CD4-positive, alpha-beta T cell treated with Interleukin-4 for 4 hours (primary cell): ENCODE measurements at regions not wholly inside any gene's neighbourhood (a gene's known extent, or its start where the extent isn't known, plus 50 kb on each side); places are given as distances from the start of the nearest gene placed in this dataset.

Experiments used
- DNase-seq: peaks from one replicate; pipeline ENCODE4 v3.0.0-alpha.2; 2020

DNA sequence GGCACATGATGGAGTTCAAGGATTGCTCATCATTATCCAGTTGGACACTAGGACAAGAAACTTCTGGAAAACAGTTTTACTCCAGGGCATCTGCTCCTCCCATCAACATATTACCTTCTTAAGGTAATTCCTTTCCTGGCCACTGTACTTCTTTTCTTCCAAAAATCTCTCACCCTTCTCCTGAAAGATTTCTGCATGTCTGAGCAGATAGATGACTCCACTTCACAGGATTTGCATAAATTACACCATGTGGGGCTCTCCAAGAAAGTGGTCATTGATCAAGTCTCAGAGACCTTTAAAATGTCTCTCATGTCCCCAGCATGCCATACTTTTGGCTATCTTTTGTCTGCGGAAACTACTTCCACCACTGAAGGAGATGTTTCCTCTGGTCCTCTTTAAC, 103.2 kb upstream of the TNFAIP3 start:
- DNase-seq: no peak

DNA sequence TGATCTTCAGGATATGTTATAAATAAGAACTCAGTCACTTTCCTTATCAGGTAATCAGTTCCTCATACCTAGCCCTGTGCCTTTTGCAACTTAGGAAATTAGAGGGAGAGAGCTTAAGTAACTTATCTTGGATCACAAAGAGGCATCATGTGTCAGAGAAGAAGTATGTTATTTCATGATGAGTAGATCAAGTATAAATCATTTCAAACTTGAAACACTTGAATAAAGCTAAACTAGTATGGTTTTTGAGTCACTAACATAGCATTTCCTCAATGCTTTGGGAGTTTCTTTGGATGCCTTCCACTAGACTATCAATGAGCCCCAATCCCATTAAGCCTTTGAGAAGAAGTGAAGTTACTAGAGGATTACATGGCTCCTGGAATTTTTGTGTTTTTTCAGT, 102.6 kb upstream of the TNFAIP3 start:
- no peak for DNase-seq

DNA sequence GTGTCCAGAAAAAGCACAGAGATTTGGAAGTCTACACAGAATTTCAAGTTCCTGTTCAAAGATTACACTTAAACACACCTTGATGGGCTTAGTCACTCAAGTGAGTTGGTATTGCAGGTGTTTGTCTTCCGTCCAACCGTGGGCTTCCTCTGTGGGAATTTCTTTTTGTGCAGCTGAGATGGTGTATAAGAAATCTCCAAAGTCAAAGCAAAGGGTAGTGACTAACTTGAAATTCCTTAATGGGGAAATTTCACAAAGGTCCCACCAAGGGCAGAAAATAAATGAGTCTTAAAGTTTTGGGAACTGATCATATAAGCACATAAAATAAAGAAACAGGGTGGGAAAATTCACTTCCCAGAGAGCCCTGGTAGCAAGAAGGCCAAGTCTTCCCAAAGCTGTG, 102.0 kb upstream of the TNFAIP3 start:
- no peak for DNase-seq

GRCh38 chr6:137766596-137767370, 100.3 kb upstream of the TNFAIP3 start:
- DNase-seq: no peak

GRCh38 chr6:137767465-137767864, 99.6 kb upstream of the TNFAIP3 start:
- DNase-seq: no peak

DNA sequence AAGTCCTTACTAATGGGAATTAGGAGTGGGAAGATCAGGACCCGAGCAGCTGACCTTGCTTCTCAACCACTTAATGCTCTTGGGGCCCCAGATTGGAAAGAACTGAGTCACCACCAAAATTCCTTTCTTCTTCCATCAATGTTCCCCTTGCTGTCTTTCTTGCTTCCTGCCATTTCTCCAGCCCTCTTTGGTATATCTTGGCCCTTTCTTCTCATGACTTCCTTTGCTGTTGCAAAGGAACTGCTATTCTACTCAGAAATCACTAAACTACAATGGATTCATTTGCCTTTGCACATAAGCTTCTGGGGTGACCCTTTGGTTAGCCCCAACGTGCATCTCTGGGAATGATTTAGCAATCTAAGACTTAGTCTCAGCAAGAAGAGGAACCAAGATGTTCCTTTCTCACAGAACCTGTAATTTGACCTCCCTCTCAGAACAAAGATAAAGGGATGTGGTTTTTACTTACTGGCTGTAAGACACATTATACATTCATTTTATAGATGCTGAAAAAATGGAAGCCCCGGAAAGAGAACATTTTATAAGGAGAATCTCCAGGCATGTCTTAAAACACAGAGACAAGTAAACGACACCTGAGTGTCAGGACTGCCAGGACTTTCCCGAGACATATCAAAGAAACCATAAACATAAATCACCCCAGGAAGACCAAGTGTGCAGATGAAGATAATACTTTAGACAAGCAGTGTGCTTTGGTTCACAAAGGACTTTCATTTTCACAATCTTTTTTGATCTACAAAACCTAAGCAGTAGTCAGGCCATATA, 99.0 kb upstream of the TNFAIP3 start:
- DNase-seq: peak; percentile 39

DNA sequence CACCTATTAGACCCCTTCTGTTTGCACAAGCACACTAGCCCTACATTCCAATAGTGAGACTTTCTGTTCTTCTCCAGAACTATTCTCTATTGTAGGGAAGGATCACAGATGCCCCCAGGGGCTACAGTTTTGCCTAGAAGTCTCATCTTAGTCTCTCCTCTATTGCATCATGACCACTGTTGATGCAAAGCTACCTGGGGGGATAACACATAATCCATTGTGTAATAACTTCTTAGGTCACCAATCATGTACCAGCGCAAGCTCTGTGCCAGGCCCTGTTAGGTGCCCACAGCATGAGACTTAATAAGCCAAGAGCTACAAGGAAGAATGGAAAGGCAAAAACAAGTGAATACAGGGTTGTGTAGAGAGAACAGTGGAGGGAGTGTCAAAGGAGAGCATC, 98.1 kb upstream of the TNFAIP3 start:
- DNase-seq: no peak

DNA sequence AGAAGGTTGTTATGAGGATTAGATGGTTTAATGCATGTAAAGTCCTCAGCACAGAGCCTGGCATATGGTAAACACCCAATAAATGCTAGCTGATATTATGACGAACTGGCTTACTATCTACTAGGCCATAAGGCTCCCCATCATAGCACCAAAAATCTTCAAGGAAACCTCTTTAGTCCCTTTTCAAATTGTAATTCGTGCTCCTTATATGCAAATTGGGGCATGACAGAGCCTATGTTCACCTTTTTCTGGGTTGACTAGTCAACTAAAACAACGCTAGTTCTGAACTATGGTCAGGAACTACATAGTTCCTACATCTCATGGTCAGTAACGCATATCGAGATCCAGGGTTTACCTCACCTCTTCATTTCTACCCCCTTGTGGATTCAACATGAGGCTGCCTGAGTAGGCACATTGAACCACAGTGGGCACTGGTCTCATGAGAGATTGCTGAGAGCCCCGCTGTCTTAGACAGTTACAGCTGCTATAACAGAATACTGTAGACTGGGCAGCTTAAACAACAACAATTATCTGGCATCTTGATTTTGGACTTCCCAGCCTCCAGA, 97.2 kb upstream of the TNFAIP3 start:
- no peak for DNase-seq

- DNase-seq: no peak
These were observed 94.4 kb upstream of the TNFAIP3 start for GRCh38 chr6:137772541-137773250.

GRCh38 chr6:137775227-137775626, 91.8 kb upstream of the TNFAIP3 start:
- no peak for DNase-seq

DNA sequence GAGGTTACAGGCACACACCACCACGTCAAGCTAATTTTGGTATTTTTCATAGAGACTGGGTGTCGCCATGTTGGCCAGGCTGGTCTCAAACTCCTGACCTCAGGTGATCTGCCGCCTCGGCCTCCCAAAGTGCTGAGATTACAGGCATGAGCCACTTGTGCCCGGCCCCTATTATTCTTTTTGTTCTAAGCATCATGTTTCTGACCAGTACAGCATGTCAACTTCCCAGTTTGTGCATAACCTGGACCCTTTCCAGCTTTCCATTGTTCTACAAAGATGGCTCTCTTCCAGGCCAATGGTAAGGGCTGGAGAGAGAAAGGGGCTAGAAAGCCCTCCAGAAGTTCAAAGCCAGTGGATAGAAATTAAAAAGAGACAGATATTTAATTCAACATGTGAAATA, 91.3 kb upstream of the TNFAIP3 start:
- no peak for DNase-seq

DNA sequence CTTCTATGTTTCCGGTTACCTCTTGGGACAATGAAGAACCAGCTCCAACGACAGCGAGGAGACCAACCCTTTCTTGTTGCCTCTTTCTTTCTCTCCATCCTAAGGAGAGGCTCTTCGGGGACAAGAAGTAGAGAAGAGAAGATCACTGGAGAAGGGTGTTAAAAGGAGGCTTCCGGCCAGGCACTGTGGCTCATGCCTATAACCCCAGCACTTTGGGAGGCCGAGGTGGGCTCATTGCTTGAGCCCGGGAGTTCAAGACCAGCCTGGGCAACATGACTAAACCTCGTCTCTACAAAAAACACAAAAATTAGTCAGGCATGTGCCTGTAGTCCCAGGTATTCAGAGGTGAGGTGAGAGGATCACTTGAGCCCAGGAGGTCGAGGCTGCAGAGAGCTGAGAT, 90.8 kb upstream of the TNFAIP3 start:
- DNase-seq: no peak

- no peak for DNase-seq
These were observed 90.0 kb upstream of the TNFAIP3 start for GRCh38 chr6:137776786-137777686.

GRCh38 chr6:137777687-137778075, 89.4 kb upstream of the TNFAIP3 start:
- DNase-seq: no peak

- DNase-seq: no peak
These were observed 87.1 kb upstream of the TNFAIP3 start for GRCh38 chr6:137779982-137780381.

- DNase-seq: no peak
These were observed 86.5 kb upstream of the TNFAIP3 start for GRCh38 chr6:137780447-137781034.

DNA sequence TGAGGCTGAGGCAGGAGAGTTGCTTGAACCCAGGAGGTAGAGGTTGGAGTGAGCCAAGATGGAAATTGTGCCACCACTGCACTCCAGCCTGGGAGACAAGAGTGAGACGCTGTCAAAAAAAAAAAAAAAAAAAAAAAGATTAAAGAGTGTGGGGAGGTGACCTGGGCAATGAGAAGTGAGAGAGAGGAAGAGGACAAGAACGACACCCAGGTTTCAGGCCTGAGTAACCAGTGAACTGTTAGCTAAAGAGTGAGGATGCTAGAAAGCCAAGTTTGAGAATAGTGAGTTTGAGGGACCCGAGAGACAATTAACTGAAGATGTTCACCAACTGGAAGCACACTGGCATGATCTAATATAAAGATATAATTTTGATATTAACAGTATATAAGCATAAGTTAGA, 85.4 kb upstream of the TNFAIP3 start:
- no peak for DNase-seq

DNA sequence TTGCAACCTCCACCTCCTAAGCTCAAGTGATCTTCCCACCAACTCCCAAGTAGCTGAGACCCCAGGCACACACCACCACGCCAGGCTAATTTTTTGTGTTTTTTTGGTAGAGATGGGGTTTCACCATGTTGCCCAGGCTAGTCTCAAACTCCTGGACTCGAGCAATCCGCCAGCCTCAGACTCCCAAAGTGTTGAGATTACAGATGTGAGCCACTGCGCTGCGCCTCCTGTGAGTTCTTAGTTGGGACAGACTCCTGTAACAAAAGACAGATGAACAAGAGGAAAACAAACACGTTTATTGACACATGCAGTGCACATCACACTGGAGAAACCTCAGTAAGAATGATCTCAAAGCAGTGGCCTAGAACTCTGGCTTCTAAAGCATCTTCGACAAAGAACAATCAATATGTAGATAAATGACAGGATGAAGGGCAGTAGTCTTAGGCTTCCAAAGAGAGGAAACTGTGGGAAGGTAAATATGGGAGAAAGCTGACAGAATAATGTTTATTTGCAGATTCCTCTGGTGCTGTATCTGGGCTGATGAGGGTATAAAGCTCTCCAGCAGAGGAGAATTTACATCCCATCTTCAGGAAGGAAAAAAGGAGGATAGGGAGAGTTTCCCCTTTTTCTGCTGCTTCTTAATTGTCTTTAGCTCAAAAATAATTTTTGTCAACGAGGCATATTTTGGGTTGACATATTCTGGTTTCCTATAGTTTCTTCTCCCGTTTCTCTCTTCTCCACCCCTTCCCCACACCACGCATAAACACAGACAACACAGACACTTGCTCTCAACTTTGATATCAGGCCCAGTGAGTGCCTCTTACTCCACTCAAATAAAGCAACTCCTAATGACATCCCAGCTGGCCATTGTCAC, 84.7 kb upstream of the TNFAIP3 start:
- no peak for DNase-seq

DNA sequence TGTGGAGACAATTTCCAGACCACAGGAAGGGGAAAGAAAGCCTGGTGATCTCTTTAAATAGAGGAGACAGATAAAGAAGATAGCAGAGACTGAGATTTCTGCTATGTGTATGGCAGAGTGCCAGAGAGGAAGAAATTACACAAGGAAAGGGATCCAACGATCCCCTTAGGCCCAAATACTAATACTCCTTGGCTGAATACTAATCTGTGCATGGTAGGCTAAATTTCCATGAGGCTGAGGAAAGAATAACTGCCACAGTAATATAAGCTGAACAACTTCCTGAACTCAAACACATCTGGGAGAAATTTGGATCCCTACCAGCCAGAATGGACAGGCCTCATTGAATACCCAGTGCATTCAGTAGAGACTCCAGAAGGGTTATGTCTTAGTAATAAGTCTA, 83.3 kb upstream of the TNFAIP3 start:
- no peak for DNase-seq

GRCh38 chr6:137784583-137784982, 82.5 kb upstream of the TNFAIP3 start:
- DNase-seq: no peak

DNA sequence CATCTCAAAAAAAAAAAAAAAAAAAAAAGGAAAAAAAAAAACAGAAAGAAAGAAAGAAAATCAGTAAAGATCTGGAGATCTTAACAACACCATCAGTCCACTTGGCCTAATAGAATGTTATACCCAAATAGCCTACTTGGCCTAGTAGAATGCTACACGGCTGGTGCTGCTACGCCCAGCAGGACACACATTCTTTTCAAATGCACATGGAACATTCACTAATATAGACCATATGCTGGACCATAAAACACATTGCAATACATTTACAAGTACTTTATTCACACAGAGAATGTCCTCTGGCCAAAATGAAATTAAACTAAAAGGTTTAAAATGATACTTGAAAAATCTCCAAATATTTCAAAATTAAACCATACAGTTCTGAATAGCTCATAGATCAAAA, 80.0 kb upstream of the TNFAIP3 start:
- no peak for DNase-seq
